ENCODE measurements at regions not wholly inside any gene's neighbourhood (a gene's known extent, or its start where the extent isn't known, plus 50 kb on each side); places are given as distances from the start of the nearest gene placed in this dataset.

DNA sequence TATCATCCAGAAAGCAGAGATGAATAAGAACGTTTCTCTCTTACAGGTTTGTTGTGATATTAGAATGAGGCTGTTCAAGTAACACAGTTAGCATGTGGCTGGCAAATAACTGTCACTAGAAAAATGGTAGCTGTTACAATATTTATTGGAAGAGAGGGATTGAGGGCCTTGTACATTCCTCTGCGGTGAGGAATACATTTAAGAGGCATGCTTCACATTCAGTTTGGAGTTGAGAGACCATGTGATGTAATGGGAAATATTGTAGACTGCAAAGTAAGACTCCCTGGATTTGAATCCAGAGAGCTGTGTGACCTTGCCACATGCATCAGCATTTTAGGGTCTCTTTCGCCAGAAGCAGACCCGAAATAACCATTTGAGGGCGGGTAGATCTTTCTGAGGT is 104.8 kb upstream of the KIT start:
- peak; percentile 63 for DNase-seq (ENCODE audit: low read depth, low spot score)
- CTCF ChIA-PET = interaction anchor here (0.9 to 1.4 kb wide), 4 partner anchors 14 to 408 kb away, joined by 3 to 5 read pairs (median 3); no protein-coding TSS in a partner anchor
- TF ChIP-seq, protein P1, sequence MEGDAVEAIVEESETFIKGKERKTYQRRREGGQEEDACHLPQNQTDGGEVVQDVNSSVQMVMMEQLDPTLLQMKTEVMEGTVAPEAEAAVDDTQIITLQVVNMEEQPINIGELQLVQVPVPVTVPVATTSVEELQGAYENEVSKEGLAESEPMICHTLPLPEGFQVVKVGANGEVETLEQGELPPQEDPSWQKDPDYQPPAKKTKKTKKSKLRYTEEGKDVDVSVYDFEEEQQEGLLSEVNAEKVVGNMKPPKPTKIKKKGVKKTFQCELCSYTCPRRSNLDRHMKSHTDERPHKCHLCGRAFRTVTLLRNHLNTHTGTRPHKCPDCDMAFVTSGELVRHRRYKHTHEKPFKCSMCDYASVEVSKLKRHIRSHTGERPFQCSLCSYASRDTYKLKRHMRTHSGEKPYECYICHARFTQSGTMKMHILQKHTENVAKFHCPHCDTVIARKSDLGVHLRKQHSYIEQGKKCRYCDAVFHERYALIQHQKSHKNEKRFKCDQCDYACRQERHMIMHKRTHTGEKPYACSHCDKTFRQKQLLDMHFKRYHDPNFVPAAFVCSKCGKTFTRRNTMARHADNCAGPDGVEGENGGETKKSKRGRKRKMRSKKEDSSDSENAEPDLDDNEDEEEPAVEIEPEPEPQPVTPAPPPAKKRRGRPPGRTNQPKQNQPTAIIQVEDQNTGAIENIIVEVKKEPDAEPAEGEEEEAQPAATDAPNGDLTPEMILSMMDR (IDR thresholded peaks at IDR 0.05; ENCODE audit: insufficient read depth, low read length, missing control alignments) = no peak
- POLR2A ChIA-PET = no interaction called here
- H3K4me3 ChIP-seq (ENCODE audit: low read depth, low read length) = no peak overlapping the region

DNA sequence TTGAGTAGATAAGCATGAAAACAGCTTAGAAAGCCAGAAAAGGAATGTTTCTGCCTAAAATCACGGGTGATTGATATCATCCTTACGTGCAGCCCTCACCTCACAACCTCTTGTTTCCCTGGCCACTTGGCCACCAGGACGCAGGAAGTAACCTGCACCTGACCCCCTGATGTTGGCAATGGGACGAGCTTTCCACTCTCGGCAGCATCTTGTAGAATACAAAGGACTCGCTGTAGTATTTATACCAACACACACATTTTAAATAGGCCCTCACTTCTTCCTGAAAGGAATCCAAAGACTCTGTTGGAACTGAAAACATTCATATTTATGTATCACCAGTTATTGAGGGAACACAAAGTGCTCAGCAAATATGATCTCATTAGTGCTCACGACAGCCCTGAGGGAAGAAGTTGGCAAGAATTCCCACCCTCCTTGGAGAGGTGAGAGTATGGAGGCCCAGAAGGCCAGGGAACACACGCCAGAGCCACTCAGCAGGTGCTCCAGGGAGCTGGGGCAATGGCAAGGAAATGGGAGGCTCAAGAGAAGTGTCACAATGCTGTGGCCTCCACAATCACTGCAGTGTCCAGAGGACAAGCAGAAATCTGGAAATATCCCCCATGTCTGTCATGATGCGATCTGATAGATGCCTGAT is 103.3 kb upstream of the KIT start:
- ChIA-PET CTCF (interaction anchor here (1.2 to 1.4 kb wide), 2 partner anchors 110 to 406 kb away, joined by 3 to 5 read pairs; no protein-coding TSS in a partner anchor), POLR2A (no interaction called here)
- TF ChIP-seq, protein P1 (IDR thresholded peaks at IDR 0.05; ENCODE audit: insufficient read depth, low read length, missing control alignments) = no peak
- no peak for DNase-seq (ENCODE audit: low read depth, low spot score)
- H3K4me3 ChIP-seq (ENCODE audit: low read depth, low read length) = no peak overlapping the region

DNA sequence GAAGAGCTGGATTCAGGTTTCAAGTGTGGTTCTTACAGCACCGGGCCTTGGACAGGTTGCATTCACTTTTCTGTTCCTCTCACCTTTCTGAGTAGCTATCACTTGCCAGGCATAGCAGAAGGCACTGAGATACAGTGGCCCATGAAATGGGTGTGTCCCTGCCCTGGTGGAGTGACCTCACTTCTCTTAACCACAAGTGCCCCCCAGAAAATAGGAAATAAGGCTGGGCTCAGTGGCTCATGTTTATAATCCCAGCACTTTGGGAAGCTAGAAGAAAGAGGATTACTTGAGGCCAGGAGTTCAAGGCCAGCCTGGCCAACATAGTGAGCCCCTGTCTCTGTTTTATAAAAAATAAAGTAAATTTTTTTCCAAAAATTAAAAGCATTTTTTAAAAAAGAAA is 101.7 kb upstream of the KIT start:
- H3K4me3 ChIP-seq (ENCODE audit: low read depth, low read length) = no peak overlapping the region
- ChIA-PET POLR2A (no interaction called here), CTCF (interaction anchor here (0.8 kb wide), 1 partner anchor 16 kb away, joined by 3 read pairs; no protein-coding TSS in a partner anchor)
- TF ChIP-seq, protein P1 (IDR thresholded peaks at IDR 0.05; ENCODE audit: insufficient read depth, low read length, missing control alignments) = no peak
- no peak for DNase-seq (ENCODE audit: low read depth, low spot score)

DNA sequence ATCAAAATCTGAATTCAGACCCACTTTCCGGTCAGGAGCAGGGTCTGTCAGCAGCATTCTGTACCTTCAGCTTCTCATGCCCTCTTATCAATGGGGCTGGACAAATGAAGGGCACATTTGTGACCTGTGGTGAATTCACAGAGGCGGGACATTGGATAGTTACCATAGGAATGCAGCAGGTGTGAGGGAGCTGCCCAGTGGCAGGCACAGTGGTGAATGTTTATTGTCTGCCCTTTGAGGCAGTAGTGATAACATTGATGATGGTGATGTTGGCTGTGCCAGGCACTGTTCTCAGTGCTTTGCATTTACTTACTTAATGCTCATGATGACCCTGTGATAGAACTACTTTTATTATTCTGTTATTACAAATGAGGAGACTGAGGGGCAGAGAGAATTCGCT is 101.2 kb upstream of the KIT start:
- H3K4me3 ChIP-seq (ENCODE audit: low read depth, low read length) = no peak overlapping the region
- TF ChIP-seq, protein P1 (IDR thresholded peaks at IDR 0.05; ENCODE audit: insufficient read depth, low read length, missing control alignments) = no peak
- ChIA-PET CTCF (interaction anchor here (0.8 to 1.5 kb wide), 3 partner anchors 11 to 238 kb away, joined by 3 read pairs; no protein-coding TSS in a partner anchor), POLR2A (no interaction called here)
- no peak for DNase-seq (ENCODE audit: low read depth, low spot score)

DNA sequence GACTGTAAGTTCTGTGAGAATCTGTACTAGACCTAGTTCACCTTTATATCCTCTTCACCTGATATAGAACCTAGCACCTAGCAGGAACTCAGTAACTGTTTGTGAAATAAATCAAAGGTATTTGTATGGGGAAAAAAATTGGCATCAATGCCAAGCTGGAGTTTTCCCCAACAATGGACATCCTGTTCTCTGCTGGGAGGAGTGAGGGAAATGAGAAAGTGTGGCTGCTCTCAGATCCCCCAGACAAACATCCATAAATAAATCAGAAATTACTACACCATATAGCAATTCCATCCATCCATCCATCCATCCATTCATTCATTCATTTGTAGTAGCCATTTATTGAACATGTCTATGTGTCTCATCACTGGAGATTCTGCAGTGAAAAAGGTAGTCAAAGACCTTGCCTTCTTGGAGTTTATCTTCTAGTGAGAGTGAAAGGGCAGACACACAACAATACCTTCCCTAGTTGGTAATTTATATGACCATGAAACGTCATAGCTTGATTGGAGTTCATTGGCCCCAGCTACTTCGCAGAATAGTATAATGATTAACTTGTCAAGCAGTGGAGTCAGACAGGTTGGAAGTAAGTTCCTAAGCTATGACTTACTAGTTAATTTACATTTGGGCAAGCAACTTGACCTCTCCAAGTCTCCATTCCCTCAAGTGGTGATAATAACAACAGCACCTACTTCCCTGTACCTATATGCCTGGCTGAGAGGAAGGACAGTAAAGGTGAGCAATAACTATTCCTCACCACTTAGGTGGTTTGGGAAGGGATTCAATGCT is 98.7 kb upstream of the KIT start:
- TF ChIP-seq, protein P1 (IDR thresholded peaks at IDR 0.05; ENCODE audit: insufficient read depth, low read length, missing control alignments) = no peak
- POLR2A ChIA-PET = no interaction called here
- CTCF ChIA-PET = interaction anchor here (0.6 to 1.4 kb wide), 2 partner anchors 125 to 174 kb away, joined by 3 read pairs; no protein-coding TSS in a partner anchor
- H3K4me3 ChIP-seq (ENCODE audit: low read depth, low read length) = no peak overlapping the region
- no peak for DNase-seq (ENCODE audit: low read depth, low spot score)

DNA sequence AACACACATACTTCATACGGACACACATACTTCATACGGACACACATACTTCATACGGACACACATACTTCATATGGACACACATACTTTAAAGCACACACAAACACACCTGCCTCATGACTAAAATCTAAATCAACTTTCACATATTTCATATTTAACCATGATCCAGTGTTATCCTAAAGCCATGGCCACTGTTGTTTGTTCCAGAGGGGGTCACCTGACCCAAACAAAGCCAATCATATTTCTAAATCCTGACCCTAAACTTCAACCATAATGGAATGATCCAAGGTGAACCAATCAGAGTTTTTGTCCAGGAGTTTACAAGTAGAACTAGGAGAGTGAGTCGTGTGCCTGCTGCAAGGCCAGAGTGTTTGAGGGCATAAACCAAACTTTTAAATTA is 97.2 kb upstream of the KIT start:
- TF ChIP-seq, protein P1 (IDR thresholded peaks at IDR 0.05; ENCODE audit: insufficient read depth, low read length, missing control alignments) = no peak
- CTCF ChIA-PET = no interaction called here
- no peak for DNase-seq (ENCODE audit: low read depth, low spot score)
- no peak overlapping the region for H3K4me3 ChIP-seq (ENCODE audit: low read depth, low read length)
- POLR2A ChIA-PET = no interaction called here

Data from AG04449 (cell line).